CD4-positive, alpha-beta T cell (primary cell): ENCODE measurements at regions not wholly inside any gene's neighbourhood (a gene's known extent, or its start where the extent isn't known, plus 50 kb on each side); places are given as distances from the start of the nearest gene placed in this dataset.

Source experiments
- ATAC-seq: fragments of 200-7000 bp; cut with Tn5 transposase; one replicate; pipeline ENCODE4 v1.10.0; 2022; ENCODE audit warnings: mild to moderate bottlenecking; ENCODE audit not compliant: poor library complexity
- CTCF ChIA-PET: fragments of 350-600 bp; sonication (Branson Sonifier 250); formaldehyde crosslinking; loops from one replicate; lab custom pipeline; 2021; ENCODE audit warnings: antibody characterized with exemption, inconsistent platforms; lab: Charles Lee
- POLR2A ChIA-PET: fragments of 350-600 bp; sonication (Branson Sonifier 250); formaldehyde crosslinking; loops from one replicate; lab custom pipeline; 2021; ENCODE audit warnings: antibody characterized with exemption, inconsistent platforms; lab: Charles Lee
- DNase-seq, 14 experiments: peaks; one replicate each; pipeline ENCODE4 v3.0.0-alpha.2; 2013 to 2020; ENCODE audit warnings: mixed read lengths in 2 of 14
- H3K27ac ChIP-seq, 2 donors: one replicate each; pipeline versions ENCODE4 v1.5.1 to v1.7.0; 2013; ENCODE audit warnings: low read length in 2 of 2, low read depth in 1 of 2, mild to moderate bottlenecking in 1 of 2
- H3K27me3 ChIP-seq, 2 experiments: 1 replicate in 1 of 2; 2 replicates in 1 of 2; pipeline versions ENCODE4 v1.6.1 to v1.7.0; 2013; ENCODE audit warnings: low read length in 2 of 2, control low read depth in 1 of 2, mild to moderate bottlenecking in 1 of 2, moderate library complexity in 1 of 2; ENCODE audit not compliant: insufficient read depth in 2 of 2, control insufficient read depth in 1 of 2
- H3K36me3 ChIP-seq: one replicate; pipeline ENCODE4 v1.6.1; 2013; ENCODE audit warnings: low read length, control low read depth; ENCODE audit not compliant: insufficient read depth
- H3K4me1 ChIP-seq: one replicate; pipeline ENCODE4 v1.6.1; 2013; ENCODE audit warnings: low read length, control low read depth; ENCODE audit not compliant: insufficient read depth
- H3K4me3 ChIP-seq: one replicate; pipeline ENCODE4 v1.5.1; 2013; ENCODE audit warnings: mild to moderate bottlenecking, low read length, moderate library complexity
- H3K9me3 ChIP-seq, 2 experiments: 1 replicate in 1 of 2; 2 replicates in 1 of 2; pipeline versions ENCODE4 v1.6.1 to v1.7.0; 2013; ENCODE audit warnings: low read length in 2 of 2, mild to moderate bottlenecking in 2 of 2, control low read depth in 1 of 2, moderate library complexity in 1 of 2; ENCODE audit not compliant: control insufficient read depth in 1 of 2, insufficient read depth in 1 of 2
- H3K27ac Mint-ChIP-seq: one replicate; pipeline ENCODE4 v1.8.0; 2020; ENCODE audit warnings: mixed read lengths
- H3K27me3 Mint-ChIP-seq: one replicate; pipeline ENCODE4 v1.8.0; 2021; ENCODE audit warnings: mixed read lengths
- H3K36me3 Mint-ChIP-seq: one replicate; pipeline ENCODE4 v1.8.0; 2021; ENCODE audit warnings: low read depth, mixed read lengths
- H3K4me1 Mint-ChIP-seq: one replicate; pipeline ENCODE4 v1.8.0; 2021; ENCODE audit warnings: low read depth, mixed read lengths
- H3K4me3 Mint-ChIP-seq: one replicate; pipeline ENCODE4 v1.8.0; 2020; ENCODE audit warnings: mild to moderate bottlenecking, mixed read lengths
- H3K9me3 Mint-ChIP-seq: one replicate; pipeline ENCODE4 v1.8.0; 2020; ENCODE audit warnings: mixed read lengths
- CTCF ChIP-seq: fragments of 200-600 bp; IDR thresholded peaks from one replicate; pipeline ENCODE4 v1.8.0; 2022; ENCODE audit warnings: antibody characterized with exemption, mild to moderate bottlenecking
- intact Hi-C, 2 experiments: fragments of 100-400 bp; cut with DNase I in 1 of 2; cut with micrococcal nuclease in 1 of 2; formaldehyde crosslinking; loops; one replicate each; pipeline versions ENCODE4 v1.15.1 to v1.9.0; 2023 to 2025; cut with DNase I, micrococcal nuclease

GRCh38 chr1:25150985-25151495 lies 81.3 kb downstream of the SYF2 start:
- no peak overlapping the region for H3K4me3 Mint-ChIP-seq
- Histone ChIP-seq H3K36me3 (no peaks in the 10 kb centered on the region), H3K4me3 (no peak overlapping the region), H3K27ac (no peak overlapping the region), H3K27me3 (peaks cover 0 to 8% of the 10 kb centered on the region in 2 experiments), H3K4me1 (no peaks in the 10 kb centered on the region), H3K9me3 (no peaks in the 10 kb centered on the region)
- CTCF ChIA-PET, result no interaction called here
- H3K27me3 Mint-ChIP-seq, result peaks cover 45% of the 10 kb centered on the region
- intact Hi-C loops, result no loop called here
- ATAC-seq (no peak), DNase-seq (no peak)
- H3K36me3 Mint-ChIP-seq, result no peaks in the 10 kb centered on the region
- POLR2A ChIA-PET, result interaction anchor here (0.7 kb wide), 1 partner anchor 337 kb away, joined by 3 read pairs; no protein-coding TSS in a partner anchor
- no peaks in the 10 kb centered on the region for H3K9me3 Mint-ChIP-seq
- no peak for TF ChIP-seq CTCF
- H3K27ac Mint-ChIP-seq, result no peak overlapping the region
- H3K4me1 Mint-ChIP-seq, result no peaks in the 10 kb centered on the region

GRCh38 chr1:25148673-25149300 lies 83.5 kb downstream of the SYF2 start:
- Mint-ChIP-seq H3K4me1 (no peaks in the 10 kb centered on the region), H3K36me3 (no peaks in the 10 kb centered on the region), H3K4me3 (no peak overlapping the region), H3K9me3 (no peaks in the 10 kb centered on the region), H3K27ac (no peak overlapping the region), H3K27me3 (peaks cover 49% of the 10 kb centered on the region)
- intact Hi-C loops, result loop anchor here (1.0 to 5.0 kb wide), 3 partner anchors 216 to 301 kb away; partner anchors contain the start of gene RUNX3 (in 1 of the 2)
- Histone ChIP-seq H3K4me3 (no peak overlapping the region), H3K27me3 (peaks cover 2 to 8% of the 10 kb centered on the region in 2 experiments), H3K9me3 (no peaks in the 10 kb centered on the region), H3K36me3 (no peaks in the 10 kb centered on the region), H3K4me1 (no peaks in the 10 kb centered on the region), H3K27ac (no peak overlapping the region)
- POLR2A ChIA-PET, result no interaction called here
- DNase-seq (peak in 8 of 14 experiments; percentile 4 to 66 (median 28)), ATAC-seq (peak; percentile 41)
- peak; percentile 55 for TF ChIP-seq CTCF
- CTCF ChIA-PET, result no interaction called here

GRCh38 chr1:25146451-25146855 lies 85.8 kb downstream of the SYF2 start:
- no peak overlapping the region for H3K4me3 ChIP-seq
- no peak for DNase-seq
- no peak overlapping the region for H3K27ac ChIP-seq
- peaks cover under 1 to 2% of the 10 kb centered on the region in 2 experiments for H3K27me3 ChIP-seq
- Mint-ChIP-seq H3K4me3 (no peak overlapping the region), H3K9me3 (no peaks in the 10 kb centered on the region), H3K27me3 (peaks cover 45% of the 10 kb centered on the region), H3K27ac (no peak overlapping the region), H3K4me1 (no peaks in the 10 kb centered on the region), H3K36me3 (no peaks in the 10 kb centered on the region)
- TF ChIP-seq CTCF, result no peak
- H3K36me3 ChIP-seq, result no peaks in the 10 kb centered on the region
- no peaks in the 10 kb centered on the region for H3K9me3 ChIP-seq
- intact Hi-C loops, result loop anchor here (5.0 kb wide), 2 partner anchors 214 to 299 kb away; partner anchors contain the start of gene RUNX3 (in 1 of the 2)
- ChIA-PET POLR2A (no interaction called here), CTCF (no interaction called here)
- no peaks in the 10 kb centered on the region for H3K4me1 ChIP-seq
- ATAC-seq, result no peak
